Renal cortex interstitium (tissue), 11 donors: ENCODE measurements at regions not wholly inside any gene's neighbourhood (a gene's known extent, or its start where the extent isn't known, plus 50 kb on each side); places are given as distances from the start of the nearest gene placed in this dataset.
"Not testable (repeated sequence)": the region's sequence is repeated elsewhere in the genome, so short reads cannot be mapped to it uniquely, and the experiment has no call there.

Experiments used
- DNase-seq, 11 donors: peaks; one replicate each; pipeline ENCODE4 v3.0.0-alpha.2; 2013; ENCODE audit warnings: low read depth in 9 of 11, low spot score in 4 of 11; ENCODE audit errors: extremely low read depth in 1 of 11

- DNase-seq: no peak
Observed at GRCh38 chr9:97124256-97124655, 85.3 kb upstream of the CTSV start.

GRCh38 chr9:97110696-97111095 is 71.8 kb upstream of the CTSV start:
- DNase-seq: no peak

- DNase-seq: no peak
Observed at GRCh38 chr9:97109194-97109811, 70.4 kb upstream of the CTSV start.

GRCh38 chr9:97105220-97105619 is 66.3 kb upstream of the CTSV start:
- DNase-seq: not testable (repeated sequence)

- DNase-seq: not testable (repeated sequence)
Observed at GRCh38 chr9:97103613-97104383, 64.9 kb upstream of the CTSV start.

- not testable (repeated sequence) for DNase-seq
Observed at GRCh38 chr9:97099540-97099939, 60.6 kb upstream of the CTSV start.

- DNase-seq: no peak
Observed at GRCh38 chr9:97096793-97097192, 57.9 kb upstream of the CTSV start.

GRCh38 chr9:97089361-97089760 is 50.4 kb upstream of the CTSV start:
- peak in 2 of 11 donors; percentile 46 to 51 for DNase-seq
